HEK293T (cell line): ENCODE measurements at regions not wholly inside any gene's neighbourhood (a gene's known extent, or its start where the extent isn't known, plus 50 kb on each side); places are given as distances from the start of the nearest gene placed in this dataset.

ENCODE experiments used
- CTBP1 ChIP-seq: fragments of 450-650 bp; IDR thresholded peaks from 2 replicates; pipeline ENCODE4 v1.6.1; 2016; ENCODE audit warnings: borderline replicate concordance
- ELF4 ChIP-seq: fragments of 450-650 bp; IDR thresholded peaks from 2 replicates; pipeline ENCODE4 v1.6.1; 2017; ENCODE audit warnings: antibody characterized with exemption
- FOXA1 ChIP-seq: fragments of 450-650 bp; IDR thresholded peaks from 2 replicates; pipeline ENCODE4 v1.6.1; 2016; ENCODE audit warnings: mild to moderate bottlenecking
- FOXK2 ChIP-seq: fragments of 450-650 bp; IDR thresholded peaks from 2 replicates; pipeline ENCODE4 v1.6.1; 2016; ENCODE audit warnings: mild to moderate bottlenecking
- FOXM1 ChIP-seq: fragments of 450-650 bp; IDR thresholded peaks from 2 replicates; pipeline ENCODE4 v1.6.1; 2017; ENCODE audit warnings: mild to moderate bottlenecking, borderline replicate concordance
- HDGF ChIP-seq: fragments of 450-650 bp; IDR thresholded peaks from 2 replicates; pipeline ENCODE4 v1.6.1; 2017; ENCODE audit warnings: antibody characterized with exemption, borderline replicate concordance
- L3MBTL2 ChIP-seq: fragments of 450-650 bp; conservative IDR thresholded peaks from 2 replicates; pipeline ENCODE4 v1.6.1; 2016; ENCODE audit warnings: mild to moderate bottlenecking
- NFRKB ChIP-seq: fragments of 450-650 bp; IDR thresholded peaks from 2 replicates; pipeline ENCODE4 v1.6.1; 2016; ENCODE audit warnings: mild to moderate bottlenecking, moderate library complexity
- SP1 ChIP-seq: fragments of 450-650 bp; IDR thresholded peaks from 2 replicates; pipeline ENCODE4 v1.6.1; 2017
- SUZ12 ChIP-seq: fragments of 450-650 bp; IDR thresholded peaks from 2 replicates; pipeline ENCODE4 v1.6.1; 2016; ENCODE audit warnings: mild to moderate bottlenecking
- ZNF384 ChIP-seq: fragments of 450-650 bp; IDR thresholded peaks from 2 replicates; pipeline ENCODE4 v1.6.1; 2016
- TF ChIP-seq, protein P1 (sequence below): fragments of 450-650 bp; IDR thresholded peaks from 2 replicates; pipeline ENCODE4 v1.6.1; 2016

DNA sequence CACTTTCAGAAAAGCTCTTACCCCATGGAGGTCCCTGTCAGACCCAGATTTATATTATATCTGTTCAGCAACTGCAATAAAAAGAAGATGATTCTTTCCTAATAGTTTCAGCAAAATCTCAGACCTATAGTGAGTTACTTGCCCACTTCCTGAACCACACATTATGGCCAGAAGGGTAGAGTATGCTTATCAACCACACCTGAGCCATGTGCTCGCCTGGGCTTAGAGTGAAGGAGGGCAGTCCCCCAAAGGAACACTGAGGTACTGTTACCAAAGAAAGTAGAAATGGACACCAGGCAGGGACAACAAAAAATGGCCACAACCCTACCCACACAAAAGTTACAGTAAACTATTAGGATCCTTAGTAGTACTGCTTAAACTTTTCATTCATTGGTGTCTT, 128.7 kb downstream of the ZNF608 start:
- TF ChIP-seq HDGF (no peak), NFRKB (no peak), FOXM1 (no peak), FOXK2 (no peak), ZNF384 (no peak), CTBP1 (no peak), L3MBTL2 (no peak), SP1 (no peak), SUZ12 (no peak), ELF4 (no peak), FOXA1 (no peak)
- TF ChIP-seq, protein P1, sequence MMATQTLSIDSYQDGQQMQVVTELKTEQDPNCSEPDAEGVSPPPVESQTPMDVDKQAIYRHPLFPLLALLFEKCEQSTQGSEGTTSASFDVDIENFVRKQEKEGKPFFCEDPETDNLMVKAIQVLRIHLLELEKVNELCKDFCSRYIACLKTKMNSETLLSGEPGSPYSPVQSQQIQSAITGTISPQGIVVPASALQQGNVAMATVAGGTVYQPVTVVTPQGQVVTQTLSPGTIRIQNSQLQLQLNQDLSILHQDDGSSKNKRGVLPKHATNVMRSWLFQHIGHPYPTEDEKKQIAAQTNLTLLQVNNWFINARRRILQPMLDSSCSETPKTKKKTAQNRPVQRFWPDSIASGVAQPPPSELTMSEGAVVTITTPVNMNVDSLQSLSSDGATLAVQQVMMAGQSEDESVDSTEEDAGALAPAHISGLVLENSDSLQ = no peak
